Thoracic aorta (tissue), 2 donors: ENCODE measurements at regions not wholly inside any gene's neighbourhood (a gene's known extent, or its start where the extent isn't known, plus 50 kb on each side); places are given as distances from the start of the nearest gene placed in this dataset.

ENCODE experiments used
- ATAC-seq: fragments of 150-250 bp; one replicate; pipeline ENCODE4 v1.8.0; 2017; ENCODE audit warnings: low read depth; ENCODE audit not compliant: insufficient number of reproducible peaks, low FRiP score
- DNase-seq: peaks from one replicate; pipeline ENCODE4 v3.0.0-alpha.2; 2020; ENCODE audit warnings: low spot score
- H3K27ac ChIP-seq, 2 donors: fragments of 200-600 bp; sonication (generic); 1 replicate in 1 of 2; 2 replicates in 1 of 2; pipeline ENCODE4 v1.5.1; 2016; ENCODE audit warnings: mild to moderate bottlenecking in 2 of 2, moderate library complexity in 2 of 2
- H3K27me3 ChIP-seq: fragments of 200-600 bp; sonication (generic); replicated peaks from 2 replicates; pipeline ENCODE4 v1.6.0; 2016; ENCODE audit warnings: mild to moderate bottlenecking; ENCODE audit not compliant: insufficient read depth
- H3K36me3 ChIP-seq: fragments of 200-600 bp; sonication (generic); one replicate; pipeline ENCODE4 v1.5.1; 2016
- H3K4me1 ChIP-seq, 2 donors: fragments of 200-600 bp; sonication (generic); 1 replicate in 1 of 2; 2 replicates in 1 of 2; pipeline versions ENCODE4 v1.5.1 to v1.6.0; 2016; ENCODE audit warnings: low read depth in 2 of 2, mild to moderate bottlenecking in 1 of 2; ENCODE audit not compliant: control insufficient read depth in 1 of 2
- H3K4me3 ChIP-seq: fragments of 200-600 bp; sonication (generic); 2 replicates; pipeline ENCODE4 v1.5.1; 2016; ENCODE audit warnings: mild to moderate bottlenecking
- H3K9me3 ChIP-seq: fragments of 200-600 bp; sonication (generic); 2 replicates; pipeline ENCODE4 v1.5.1; 2016
- CTCF ChIP-seq: fragments of 200-600 bp; sonication (generic); IDR thresholded peaks from one replicate; pipeline ENCODE4 v1.5.1; 2019; ENCODE audit warnings: antibody characterized with exemption

GRCh38 chr20:62555642-62556420 lies 80.0 kb upstream of the GATA5 start:
- H3K27ac ChIP-seq = no peak overlapping the region
- ATAC-seq (no peak), DNase-seq (no peak)
- H3K4me1 ChIP-seq = peaks cover 4 to 18% of the 10 kb centered on the region in 2 donors
- H3K4me3 ChIP-seq = no peak overlapping the region
- no peaks in the 10 kb centered on the region for H3K27me3 ChIP-seq
- no peaks in the 10 kb centered on the region for H3K36me3 ChIP-seq
- TF ChIP-seq CTCF = no peak
- no peaks in the 10 kb centered on the region for H3K9me3 ChIP-seq

- Histone ChIP-seq H3K4me3 (no peak overlapping the region), H3K27me3 (no peaks in the 10 kb centered on the region), H3K36me3 (no peaks in the 10 kb centered on the region), H3K27ac (no peak overlapping the region), H3K9me3 (no peaks in the 10 kb centered on the region), H3K4me1 (peaks cover 0 to 6% of the 10 kb centered on the region in 2 donors)
- ATAC-seq = no peak
- TF ChIP-seq CTCF = no peak
- DNase-seq = no peak
Measured at GRCh38 chr20:62557462-62557861, 81.7 kb upstream of the GATA5 start.

- no peak overlapping the region for H3K27ac ChIP-seq
- DNase-seq (no peak), ATAC-seq (no peak)
- H3K4me1 ChIP-seq = peaks cover 0 to 2% of the 10 kb centered on the region in 2 donors
- H3K36me3 ChIP-seq = no peaks in the 10 kb centered on the region
- H3K4me3 ChIP-seq = no peak overlapping the region
- H3K9me3 ChIP-seq = no peaks in the 10 kb centered on the region
- H3K27me3 ChIP-seq = no peaks in the 10 kb centered on the region
- TF ChIP-seq CTCF = no peak
Measured at GRCh38 chr20:62557999-62558408, 82.2 kb upstream of the GATA5 start.

- Histone ChIP-seq H3K4me1 (no peaks in the 10 kb centered on the region), H3K27me3 (no peaks in the 10 kb centered on the region), H3K36me3 (no peaks in the 10 kb centered on the region), H3K27ac (no peak overlapping the region), H3K9me3 (no peaks in the 10 kb centered on the region), H3K4me3 (no peak overlapping the region)
- no peak for DNase-seq
- ATAC-seq = no peak
- TF ChIP-seq CTCF = no peak
Measured at GRCh38 chr20:62558779-62559178, 83.0 kb upstream of the GATA5 start.

GRCh38 chr20:62560162-62560561 lies 82.1 kb upstream of the SLCO4A1 start:
- TF ChIP-seq CTCF = no peak
- ATAC-seq = no peak
- H3K4me1 ChIP-seq = no peaks in the 10 kb centered on the region
- no peak for DNase-seq
- no peaks in the 10 kb centered on the region for H3K9me3 ChIP-seq
- H3K27me3 ChIP-seq = no peaks in the 10 kb centered on the region
- H3K27ac ChIP-seq = no peak overlapping the region
- H3K36me3 ChIP-seq = no peaks in the 10 kb centered on the region
- H3K4me3 ChIP-seq = no peak overlapping the region
